Adrenal gland (tissue), 5 donors: ENCODE measurements at regions not wholly inside any gene's neighbourhood (a gene's known extent, or its start where the extent isn't known, plus 50 kb on each side); places are given as distances from the start of the nearest gene placed in this dataset.

Experiments used
- CTCF ChIP-seq, 6 experiments: fragments of 450-650 bp in 4 of 6; fragments of 200-600 bp in 2 of 6; sonication (generic) in 1 of 6; IDR thresholded peaks; 1 replicate in 5 of 6; 2 replicates in 1 of 6; pipeline versions ENCODE4 v1.5.1 to v1.8.0; 2016 to 2021; ENCODE audit warnings: antibody characterized with exemption in 6 of 6, mild to moderate bottlenecking in 2 of 6, moderate library complexity in 1 of 6
- POLR2A ChIP-seq, 2 donors: fragments of 450-650 bp; IDR thresholded peaks; one replicate each; pipeline ENCODE4 v1.6.1; 2017; ENCODE audit warnings: antibody characterized with exemption in 2 of 2, mild to moderate bottlenecking in 2 of 2, moderate library complexity in 1 of 2
- donor health status: DM: no; HTN: no; CAD: no.

DNA sequence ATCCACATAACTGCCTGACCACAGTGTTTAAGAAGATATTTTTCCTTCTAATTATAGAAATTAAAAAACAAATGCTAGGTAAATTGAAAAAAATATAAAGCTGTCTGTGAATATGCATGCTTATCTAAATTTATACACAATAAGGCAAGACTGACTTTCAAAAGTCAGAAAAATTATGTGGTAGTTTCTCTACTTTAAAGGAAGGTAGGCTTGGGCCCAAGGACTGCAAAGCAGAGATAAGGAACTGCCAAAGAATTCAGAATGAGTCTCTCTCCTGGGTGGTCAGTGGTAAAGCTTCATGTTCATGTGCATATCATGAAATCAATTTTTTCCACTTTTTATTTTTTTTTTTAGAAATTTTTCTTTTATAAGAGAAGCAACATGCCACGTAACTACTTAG is 998.6 kb downstream of the REEP3 start:
- TF ChIP-seq CTCF (IDR thresholded peaks at IDR 0.05) (no peak), POLR2A (IDR thresholded peaks at IDR 0.05) (no peak)
